PC-9 (cell line): ENCODE measurements at regions not wholly inside any gene's neighbourhood (a gene's known extent, or its start where the extent isn't known, plus 50 kb on each side); places are given as distances from the start of the nearest gene placed in this dataset.

Experiments used
- BruUV-seq: library from RNA; stranded (reverse); fragments of 400-500 nt; replicated peaks from 2 replicates; lab custom pipeline; 2021; lab: Mats Ljungman, UMichigan
- CTCF ChIA-PET: fragments of 300-600 bp; sonication (Branson Sonifier 250); formaldehyde crosslinking; loops from one replicate; lab custom pipeline; 2022; ENCODE audit warnings: antibody characterized with exemption; lab: Charles Lee
- POLR2A ChIA-PET: fragments of 300-600 bp; sonication (Branson Sonifier 250); formaldehyde crosslinking; loops from one replicate; lab custom pipeline; 2022; ENCODE audit warnings: antibody characterized with exemption; ENCODE audit not compliant: unreplicated experiment; lab: Charles Lee
- DNase-seq, 2 experiments: peaks; one replicate each; pipeline versions ENCODE4 v3.0.0 to v3.0.0-alpha.2; 2015 to 2022; ENCODE audit warnings: mixed read lengths in 1 of 2
- H2AFZ ChIP-seq: fragments of 200-600 bp; sonication (generic); 2 replicates; pipeline ENCODE4 v1.8.1; 2017; ENCODE audit warnings: antibody characterized with exemption
- H3F3A ChIP-seq: fragments of 200-600 bp; sonication (generic); 2 replicates; pipeline ENCODE4 v1.8.1; 2017; ENCODE audit warnings: antibody characterized with exemption, mild to moderate bottlenecking, low read depth; ENCODE audit not compliant: insufficient read depth
- H3K27ac ChIP-seq: fragments of 200-600 bp; sonication (generic); 2 replicates; pipeline ENCODE4 v1.6.1; 2016; ENCODE audit warnings: mixed run types
- H3K27me3 ChIP-seq: fragments of 200-600 bp; sonication (generic); 2 replicates; pipeline ENCODE4 v1.6.1; 2016; ENCODE audit warnings: low read depth, mixed run types; ENCODE audit not compliant: insufficient read depth
- H3K36me3 ChIP-seq: fragments of 200-600 bp; sonication (generic); 2 replicates; pipeline ENCODE4 v1.6.1; 2016; ENCODE audit warnings: low read depth, mixed run types
- H3K4me1 ChIP-seq: fragments of 200-600 bp; sonication (generic); replicated peaks from 2 replicates; pipeline ENCODE4 v1.6.1; 2016; ENCODE audit warnings: mixed run types; ENCODE audit not compliant: insufficient read depth
- H3K4me2 ChIP-seq: fragments of 200-600 bp; sonication (generic); 2 replicates; pipeline ENCODE4 v1.6.1; 2017; ENCODE audit warnings: mixed run types
- H3K4me3 ChIP-seq: fragments of 200-600 bp; sonication (generic); 2 replicates; pipeline ENCODE4 v1.6.1; 2016; ENCODE audit warnings: mixed run types
- H3K79me2 ChIP-seq: fragments of 200-600 bp; sonication (generic); 2 replicates; pipeline ENCODE4 v1.6.1; 2017; ENCODE audit warnings: low read depth, mixed run types
- H3K9me2 ChIP-seq: fragments of 200-600 bp; sonication (generic); 2 replicates; pipeline ENCODE4 v1.8.1; 2017; ENCODE audit warnings: mild to moderate bottlenecking; ENCODE audit not compliant: insufficient read depth
- H3K9me3 ChIP-seq: fragments of 200-600 bp; sonication (generic); 2 replicates; pipeline ENCODE4 v1.8.1; 2016; ENCODE audit warnings: low read depth; ENCODE audit not compliant: insufficient read depth
- H4K20me1 ChIP-seq: fragments of 200-600 bp; sonication (generic); 2 replicates; pipeline ENCODE4 v1.8.1; 2017; ENCODE audit not compliant: insufficient read depth
- CTCF ChIP-seq: fragments of 200-600 bp; sonication (generic); conservative IDR thresholded peaks from 2 replicates; pipeline ENCODE4 v1.6.1; 2017; ENCODE audit warnings: mixed run types, antibody characterized with exemption, mild to moderate bottlenecking, moderate library complexity
- EZH2 ChIP-seq: fragments of 200-600 bp; sonication (generic); IDR thresholded peaks from 2 replicates; pipeline ENCODE4 v1.8.0; 2017; ENCODE audit warnings: antibody characterized with exemption, low read depth
- intact Hi-C: fragments of 100-400 bp; cut with micrococcal nuclease; formaldehyde crosslinking; loops from one replicate; pipeline ENCODE4 v1.10.0; 2022; ENCODE audit not compliant: unreplicated experiment

DNA sequence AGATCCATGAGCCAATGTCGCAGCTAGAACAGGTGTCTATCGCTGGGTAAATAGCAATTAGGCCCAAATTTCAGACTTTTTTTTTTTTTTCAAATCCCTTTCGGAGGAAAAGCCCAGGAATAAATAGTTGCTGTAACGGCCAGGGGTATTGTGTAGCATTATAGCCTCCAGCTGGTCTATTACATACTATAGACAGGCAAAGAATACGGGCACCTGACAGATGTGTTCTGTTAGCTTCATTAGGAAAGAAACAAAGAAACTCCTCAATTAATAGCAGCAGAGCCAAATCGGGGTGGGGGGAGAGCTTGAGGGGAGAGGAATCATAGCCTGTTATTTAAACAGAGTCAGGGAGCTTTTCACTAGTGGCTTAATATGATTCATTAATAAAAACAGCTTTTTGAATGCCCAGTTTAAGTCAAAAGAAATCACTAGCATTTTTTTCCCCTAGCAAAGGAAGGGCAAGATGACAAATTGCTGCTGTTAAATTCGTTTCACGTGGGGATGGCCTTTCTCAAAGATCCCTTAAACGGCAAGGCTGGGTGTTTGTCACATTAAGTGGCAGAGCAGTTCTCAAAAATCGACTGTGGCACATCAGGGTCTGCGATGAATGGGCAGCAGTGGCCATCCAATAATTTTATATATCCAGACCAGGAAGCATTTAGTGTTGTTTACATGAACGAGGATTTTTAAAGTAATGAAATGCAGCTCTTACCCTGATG lies 139.4 kb downstream of the ID4 start:
- no peaks in the 10 kb centered on the region for H3K9me3 ChIP-seq
- intact Hi-C loops, result no loop called here
- no peak for DNase-seq
- no peaks in the 10 kb centered on the region for H3K4me1 ChIP-seq
- H3F3A ChIP-seq, result no peaks in the 10 kb centered on the region
- no peak overlapping the region for H3K27ac ChIP-seq
- TF ChIP-seq EZH2 (no peak), CTCF (no peak)
- no peak overlapping the region for H3K4me2 ChIP-seq
- H3K9me2 ChIP-seq, result no peaks in the 10 kb centered on the region
- H3K36me3 ChIP-seq, result no peaks in the 10 kb centered on the region
- no TSS peak for BruUV-seq
- no peak overlapping the region for H3K4me3 ChIP-seq
- H3K27me3 ChIP-seq, result no peaks in the 10 kb centered on the region
- CTCF ChIA-PET, result interaction anchor here (0.8 kb wide), 1 partner anchor 199 kb away, joined by 4 read pairs; no protein-coding TSS in a partner anchor
- H4K20me1 ChIP-seq, result no peaks in the 10 kb centered on the region
- no peak overlapping the region for H2AFZ ChIP-seq
- POLR2A ChIA-PET, result no interaction called here
- H3K79me2 ChIP-seq, result no peaks in the 10 kb centered on the region

GRCh38 chr6:19979059-19979458 lies 141.9 kb downstream of the ID4 start:
- H3K79me2 ChIP-seq, result no peaks in the 10 kb centered on the region
- BruUV-seq, result no TSS peak
- intact Hi-C loops, result no loop called here
- no peak for TF ChIP-seq CTCF
- TF ChIP-seq EZH2, result no peak
- H3K4me1 ChIP-seq, result no peaks in the 10 kb centered on the region
- ChIA-PET POLR2A (no interaction called here), CTCF (no interaction called here)
- no peak overlapping the region for H3K4me3 ChIP-seq
- no peaks in the 10 kb centered on the region for H4K20me1 ChIP-seq
- peaks cover 20% of the 10 kb centered on the region for H3K27me3 ChIP-seq
- DNase-seq, result no peak
- H3K4me2 ChIP-seq, result no peak overlapping the region
- H3K36me3 ChIP-seq, result no peaks in the 10 kb centered on the region
- H2AFZ ChIP-seq, result no peak overlapping the region
- H3F3A ChIP-seq, result no peaks in the 10 kb centered on the region
- H3K27ac ChIP-seq, result no peak overlapping the region
- H3K9me3 ChIP-seq, result no peaks in the 10 kb centered on the region
- no peaks in the 10 kb centered on the region for H3K9me2 ChIP-seq

DNA sequence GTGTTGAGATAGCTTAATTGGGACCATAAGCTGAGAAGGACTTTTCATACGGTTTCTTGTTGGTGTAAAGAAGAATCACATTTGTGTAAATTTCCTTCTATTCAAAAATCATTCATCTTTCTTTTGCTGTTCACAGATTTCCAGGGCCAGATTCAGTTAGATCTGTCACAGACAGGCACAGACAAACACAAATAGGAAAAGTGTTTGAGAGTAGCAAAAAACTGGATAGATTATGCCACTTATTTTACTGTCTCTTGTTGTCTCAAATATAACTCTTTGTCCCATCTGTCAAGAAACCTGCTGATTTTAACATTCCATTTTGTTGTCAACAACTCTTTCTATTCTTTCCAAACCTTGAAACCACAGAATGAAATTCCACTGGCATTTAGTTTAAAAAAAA lies 142.8 kb downstream of the ID4 start:
- H3K27me3 ChIP-seq, result peaks cover 27% of the 10 kb centered on the region
- H3K36me3 ChIP-seq, result no peaks in the 10 kb centered on the region
- DNase-seq, result no peak
- H3K9me2 ChIP-seq, result no peaks in the 10 kb centered on the region
- H3K79me2 ChIP-seq, result no peaks in the 10 kb centered on the region
- H3F3A ChIP-seq, result no peaks in the 10 kb centered on the region
- H3K27ac ChIP-seq, result no peak overlapping the region
- H3K4me2 ChIP-seq, result no peak overlapping the region
- ChIA-PET POLR2A (no interaction called here), CTCF (no interaction called here)
- H3K9me3 ChIP-seq, result no peaks in the 10 kb centered on the region
- H3K4me1 ChIP-seq, result no peaks in the 10 kb centered on the region
- no peak overlapping the region for H2AFZ ChIP-seq
- intact Hi-C loops, result no loop called here
- no peak overlapping the region for H3K4me3 ChIP-seq
- no peaks in the 10 kb centered on the region for H4K20me1 ChIP-seq
- TF ChIP-seq CTCF, result no peak
- no peak for TF ChIP-seq EZH2
- BruUV-seq, result no TSS peak
